Ascending aorta (tissue), 2 donors: ENCODE measurements at regions not wholly inside any gene's neighbourhood (a gene's known extent, or its start where the extent isn't known, plus 50 kb on each side); places are given as distances from the start of the nearest gene placed in this dataset.

ENCODE experiments used
- DNase-seq, 2 donors: peaks; one replicate each; pipeline ENCODE4 v3.0.0-alpha.2; 2019; ENCODE audit warnings: low spot score in 2 of 2
- H3K27ac ChIP-seq, 2 donors: fragments of 200-600 bp; sonication (generic); one replicate each; pipeline ENCODE4 v1.5.1; 2016 to 2017; ENCODE audit warnings: mild to moderate bottlenecking in 1 of 2
- H3K27me3 ChIP-seq: fragments of 200-600 bp; sonication (generic); one replicate; pipeline ENCODE4 v1.5.1; 2017
- H3K36me3 ChIP-seq, 2 donors: fragments of 200-600 bp; sonication (generic); one replicate each; pipeline ENCODE4 v1.5.1; 2016
- H3K4me1 ChIP-seq, 2 donors: fragments of 200-600 bp; sonication (generic); one replicate each; pipeline ENCODE4 v1.5.1; 2016 to 2017; ENCODE audit warnings: mild to moderate bottlenecking in 1 of 2
- H3K4me3 ChIP-seq, 2 donors: fragments of 200-600 bp; sonication (generic); one replicate each; pipeline ENCODE4 v1.5.1; 2016 to 2017; ENCODE audit warnings: mild to moderate bottlenecking in 1 of 2
- H3K9me3 ChIP-seq, 2 donors: fragments of 200-600 bp; sonication (generic); one replicate each; pipeline ENCODE4 v1.5.1; 2016
- CTCF ChIP-seq, 3 experiments: fragments of 200-600 bp in 2 of 3; fragments of 450-650 bp in 1 of 3; sonication (generic) in 2 of 3; IDR thresholded peaks; one replicate each; pipeline ENCODE4 v1.5.1; 2016 to 2019; ENCODE audit warnings: antibody characterized with exemption in 3 of 3, mild to moderate bottlenecking in 1 of 3, moderate library complexity in 1 of 3
- intact Hi-C: fragments of 100-400 bp; cut with DNase I; formaldehyde crosslinking; loops from one replicate; pipeline ENCODE4 v1.15.1; 2023

GRCh38 chr5:167485061-167485774 lies 806.2 kb upstream of the WWC1 start:
- Histone ChIP-seq H3K36me3 (no peaks in the 10 kb centered on the region), H3K4me1 (no peaks in the 10 kb centered on the region), H3K4me3 (no peak overlapping the region), H3K27ac (no peak overlapping the region), H3K9me3 (no peaks in the 10 kb centered on the region), H3K27me3 (no peaks in the 10 kb centered on the region)
- TF ChIP-seq CTCF (IDR thresholded peaks at IDR 0.05) = no peak
- intact Hi-C loops = no loop called here
- DNase-seq = no peak

GRCh38 chr5:167488371-167488770 lies 803.1 kb upstream of the WWC1 start:
- Histone ChIP-seq H3K36me3 (no peaks in the 10 kb centered on the region), H3K27ac (no peak overlapping the region), H3K27me3 (no peaks in the 10 kb centered on the region), H3K9me3 (no peaks in the 10 kb centered on the region), H3K4me3 (no peak overlapping the region), H3K4me1 (no peaks in the 10 kb centered on the region)
- DNase-seq = no peak
- TF ChIP-seq CTCF (IDR thresholded peaks at IDR 0.05) = no peak
- intact Hi-C loops = no loop called here

- H3K27me3 ChIP-seq = no peaks in the 10 kb centered on the region
- TF ChIP-seq CTCF (IDR thresholded peaks at IDR 0.05) = no peak
- intact Hi-C loops = no loop called here
- H3K4me3 ChIP-seq = no peak overlapping the region
- no peaks in the 10 kb centered on the region for H3K36me3 ChIP-seq
- H3K27ac ChIP-seq = no peak overlapping the region
- no peaks in the 10 kb centered on the region for H3K9me3 ChIP-seq
- no peaks in the 10 kb centered on the region for H3K4me1 ChIP-seq
- no peak for DNase-seq
Observed at GRCh38 chr5:167489202-167489601, 802.2 kb upstream of the WWC1 start.

- H3K4me1 ChIP-seq = no peaks in the 10 kb centered on the region
- TF ChIP-seq CTCF (IDR thresholded peaks at IDR 0.05) = no peak
- intact Hi-C loops = no loop called here
- DNase-seq = no peak
- no peaks in the 10 kb centered on the region for H3K9me3 ChIP-seq
- H3K27ac ChIP-seq = no peak overlapping the region
- H3K27me3 ChIP-seq = no peaks in the 10 kb centered on the region
- no peak overlapping the region for H3K4me3 ChIP-seq
- no peaks in the 10 kb centered on the region for H3K36me3 ChIP-seq
Observed at GRCh38 chr5:167503926-167504720, 787.3 kb upstream of the WWC1 start.

- H3K27ac ChIP-seq = no peak overlapping the region
- no peak for TF ChIP-seq CTCF (IDR thresholded peaks at IDR 0.05)
- intact Hi-C loops = no loop called here
Observed at GRCh38 chr5:167507463-167508233, 783.8 kb upstream of the WWC1 start.

More at GRCh38 chr5:167507463-167508233, 783.8 kb upstream of the WWC1 start:
- no peak for DNase-seq
- Histone ChIP-seq H3K4me1 (no peaks in the 10 kb centered on the region), H3K4me3 (no peak overlapping the region), H3K36me3 (no peaks in the 10 kb centered on the region), H3K9me3 (no peaks in the 10 kb centered on the region), H3K27me3 (no peaks in the 10 kb centered on the region)
